ENCODE measurements at regions not wholly inside any gene's neighbourhood (a gene's known extent, or its start where the extent isn't known, plus 50 kb on each side); places are given as distances from the start of the nearest gene placed in this dataset.

- ChIA-PET CTCF (interaction anchor here (1.0 kb wide), 1 partner anchor 264 kb away, joined by 3 read pairs; no protein-coding TSS in a partner anchor), POLR2A (no interaction called here)
- peaks cover 8% of the 10 kb centered on the region; the same call in 1 of the 2 replicates for H3K36me3 Mint-ChIP-seq
- peaks cover 11% of the 10 kb centered on the region for H3K4me1 Mint-ChIP-seq
- H3K27ac Mint-ChIP-seq, result no peak overlapping the region
- no peak overlapping the region for H3K4me3 Mint-ChIP-seq
- no peak for ATAC-seq
- TF ChIP-seq TP53 (CRISPR knock-in tag; IDR thresholded peaks at IDR 0.05), result no peak
- no peak for TF ChIP-seq HMGA2 (CRISPR knock-in tag; IDR thresholded peaks at IDR 0.05)
- no peak for TF ChIP-seq ERG (CRISPR knock-in tag; IDR thresholded peaks at IDR 0.05)
- TF ChIP-seq ZNF281 (CRISPR knock-in tag; IDR thresholded peaks at IDR 0.05), result no peak
- no peak for TF ChIP-seq ZNF425 (CRISPR knock-in tag; conservative IDR thresholded peaks at IDR 0.05)
- TF ChIP-seq CBFB (CRISPR knock-in tag; IDR thresholded peaks at IDR 0.05; ENCODE audit: low read depth), result no peak
- no peak for TF ChIP-seq KAT7 (CRISPR knock-in tag; IDR thresholded peaks at IDR 0.05; ENCODE audit: borderline replicate concordance)
- TF ChIP-seq ZMAT4 (CRISPR knock-in tag; IDR thresholded peaks at IDR 0.05), result no peak
- no peak for TF ChIP-seq ZNF396 (CRISPR knock-in tag; IDR thresholded peaks at IDR 0.05; ENCODE audit: borderline replicate concordance)
- no peak for TF ChIP-seq ZNF532 (CRISPR knock-in tag; IDR thresholded peaks at IDR 0.05; ENCODE audit: borderline replicate concordance)
- no peak for TF ChIP-seq FOXP4 (CRISPR knock-in tag; IDR thresholded peaks at IDR 0.05)
- no peak for TF ChIP-seq ZNF416 (CRISPR knock-in tag; IDR thresholded peaks at IDR 0.05)
- TF ChIP-seq JAZF1 (CRISPR knock-in tag; IDR thresholded peaks at IDR 0.05), result no peak
- H3K27me3 Mint-ChIP-seq (ENCODE audit: low read depth), result no peaks in the 10 kb centered on the region
- DNase-seq (ENCODE audit: low spot score), result no peak
- H3K9me3 Mint-ChIP-seq, result peaks cover 21% of the 10 kb centered on the region
Measured at GRCh38 chr20:12276011-12276673, 358.4 kb downstream of the BTBD3 start.

Measured in WTC11 (cell line).